ENCODE measurements at regions not wholly inside any gene's neighbourhood (a gene's known extent, or its start where the extent isn't known, plus 50 kb on each side); places are given as distances from the start of the nearest gene placed in this dataset.

- TF ChIP-seq CTCF (IDR thresholded peaks at IDR 0.05) (no peak), RFX5 (IDR thresholded peaks at IDR 0.05) (no peak), PHF8 (IDR thresholded peaks at IDR 0.05; ENCODE audit: borderline replicate concordance, low read depth) (no peak)
Observed at GRCh38 chr3:161800985-161801559, 304.5 kb downstream of the OTOL1 start.

Measured in A549 (cell line).